Kidney glomerular epithelial cell (primary cell): ENCODE measurements at regions not wholly inside any gene's neighbourhood (a gene's known extent, or its start where the extent isn't known, plus 50 kb on each side); places are given as distances from the start of the nearest gene placed in this dataset.

Experiments
- DNase-seq: peaks from one replicate; lab custom pipeline; 2025; lab: John Stamatoyannopoulos, UW

- no peak for DNase-seq
Observed at GRCh38 chr14:87732562-87732961, 260.4 kb downstream of the GALC start.

GRCh38 chr14:87725318-87725717 is 267.7 kb downstream of the GALC start:
- no peak for DNase-seq

GRCh38 chr14:87712396-87713090 is 280.4 kb downstream of the GALC start:
- no peak for DNase-seq

GRCh38 chr14:87705439-87705896 is 287.5 kb downstream of the GALC start:
- DNase-seq, result no peak

- peak; percentile 7 for DNase-seq
Observed at GRCh38 chr14:87698481-87698880, 294.5 kb downstream of the GALC start.

- no peak for DNase-seq
Observed at GRCh38 chr14:87696485-87696884, 296.5 kb downstream of the GALC start.

GRCh38 chr14:87691042-87691881 is 301.7 kb downstream of the GALC start:
- DNase-seq, result no peak

GRCh38 chr14:87690076-87690613 is 302.8 kb downstream of the GALC start:
- no peak for DNase-seq

GRCh38 chr14:87688524-87688923 is 304.5 kb downstream of the GALC start:
- no peak for DNase-seq

- peak; percentile 86 for DNase-seq
Observed at GRCh38 chr14:87687420-87687819, 305.6 kb downstream of the GALC start.

GRCh38 chr14:87686746-87687145 is 306.2 kb downstream of the GALC start:
- DNase-seq, result no peak

GRCh38 chr14:87679866-87680265 is 313.1 kb downstream of the GALC start:
- no peak for DNase-seq

GRCh38 chr14:87678624-87679023 is 314.4 kb downstream of the GALC start:
- DNase-seq, result no peak

- DNase-seq, result no peak
Observed at GRCh38 chr14:87676814-87677437, 316.1 kb downstream of the GALC start.

GRCh38 chr14:87667659-87668058 is 325.3 kb downstream of the GALC start:
- DNase-seq, result no peak

GRCh38 chr14:87656315-87656714 is 336.7 kb downstream of the GALC start:
- DNase-seq, result no peak

GRCh38 chr14:87652278-87652677 is 340.7 kb downstream of the GALC start:
- no peak for DNase-seq

GRCh38 chr14:87644689-87645088 is 348.3 kb downstream of the GALC start:
- DNase-seq, result no peak

GRCh38 chr14:87643005-87643404 is 350.0 kb downstream of the GALC start:
- DNase-seq, result no peak

GRCh38 chr14:87640553-87640952 is 352.4 kb downstream of the GALC start:
- no peak for DNase-seq

GRCh38 chr14:87638196-87638595 is 354.8 kb downstream of the GALC start:
- DNase-seq, result no peak

GRCh38 chr14:87635442-87635841 is 357.5 kb downstream of the GALC start:
- no peak for DNase-seq

- no peak for DNase-seq
Observed at GRCh38 chr14:87632796-87633195, 360.2 kb downstream of the GALC start.
